Fibroblast of lung (primary cell): ENCODE measurements at regions not wholly inside any gene's neighbourhood (a gene's known extent, or its start where the extent isn't known, plus 50 kb on each side); places are given as distances from the start of the nearest gene placed in this dataset.

Source experiments
- DNase-seq, 2 donors: peaks; one replicate each; pipeline versions ENCODE4 v3.0.0 to v3.0.0-alpha.2; 2010; ENCODE audit warnings: low read depth in 2 of 2
- H2AFZ ChIP-seq: 2 replicates; pipeline ENCODE4 v1.5.1; 2012; ENCODE audit warnings: low read length, control low read depth, inconsistent platforms
- H3K27ac ChIP-seq: 2 replicates; pipeline ENCODE4 v1.5.1; 2011; ENCODE audit warnings: low read length, control low read depth; ENCODE audit not compliant: insufficient read depth
- H3K27me3 ChIP-seq: 2 replicates; pipeline ENCODE4 v1.5.1; 2011; ENCODE audit warnings: mild to moderate bottlenecking, low read length; ENCODE audit not compliant: control insufficient read depth, insufficient read depth
- H3K36me3 ChIP-seq: 2 replicates; pipeline ENCODE4 v1.5.1; 2011; ENCODE audit warnings: low read length; ENCODE audit not compliant: control insufficient read depth, insufficient read depth
- H3K4me1 ChIP-seq: 2 replicates; pipeline ENCODE4 v1.5.1; 2011; ENCODE audit warnings: low read length; ENCODE audit not compliant: control insufficient read depth, insufficient read depth; ENCODE audit errors: extremely low read depth
- H3K4me2 ChIP-seq: 2 replicates; pipeline ENCODE4 v1.5.1; 2011; ENCODE audit warnings: low read length, control low read depth; ENCODE audit not compliant: insufficient read depth; ENCODE audit errors: extremely low read depth
- H3K4me3 ChIP-seq, 4 experiments: fragments of 200-600 bp in 1 of 4; sonication (generic) in 1 of 4; replicated peaks in 1 of 4; 2 replicates each; pipeline ENCODE4 v1.5.1; 2011 to 2016; ENCODE audit warnings: low read length in 4 of 4, low read depth in 3 of 4, mild to moderate bottlenecking in 3 of 4, control low read depth in 2 of 4, inconsistent platforms in 1 of 4, mixed read lengths in 1 of 4; ENCODE audit not compliant: insufficient read depth in 1 of 4; ENCODE audit errors: control extremely low read depth in 1 of 4
- H3K79me2 ChIP-seq: 2 replicates; pipeline ENCODE4 v1.5.1; 2012; ENCODE audit warnings: mild to moderate bottlenecking, low read length, inconsistent platforms; ENCODE audit not compliant: control insufficient read depth, insufficient read depth
- H3K9ac ChIP-seq: 2 replicates; pipeline ENCODE4 v1.5.1; 2011; ENCODE audit warnings: mild to moderate bottlenecking, low read length, control low read depth; ENCODE audit not compliant: insufficient read depth
- H3K9me3 ChIP-seq: 2 replicates; pipeline ENCODE4 v1.5.1; 2012; ENCODE audit warnings: low read depth, low read length; ENCODE audit not compliant: control insufficient read depth, insufficient read depth
- H4K20me1 ChIP-seq: 2 replicates; pipeline ENCODE4 v1.5.1; 2011; ENCODE audit warnings: low read length; ENCODE audit not compliant: control insufficient read depth, insufficient read depth; ENCODE audit errors: extremely low read depth
- CTCF ChIP-seq, 2 donors: IDR thresholded peaks in 1 of 2; conservative IDR thresholded peaks in 1 of 2; 1 replicate in 1 of 2; 2 replicates in 1 of 2; pipeline ENCODE4 v1.5.1; 2011 to 2012; ENCODE audit warnings: low read length in 2 of 2, control low read depth in 1 of 2, inconsistent platforms in 1 of 2, low read depth in 1 of 2, mild to moderate bottlenecking in 1 of 2
- EZH2 ChIP-seq: IDR thresholded peaks from 2 replicates; pipeline ENCODE4 v1.5.1; 2012; ENCODE audit warnings: low read length, control low read depth, mild to moderate bottlenecking; ENCODE audit errors: missing control alignments

DNA sequence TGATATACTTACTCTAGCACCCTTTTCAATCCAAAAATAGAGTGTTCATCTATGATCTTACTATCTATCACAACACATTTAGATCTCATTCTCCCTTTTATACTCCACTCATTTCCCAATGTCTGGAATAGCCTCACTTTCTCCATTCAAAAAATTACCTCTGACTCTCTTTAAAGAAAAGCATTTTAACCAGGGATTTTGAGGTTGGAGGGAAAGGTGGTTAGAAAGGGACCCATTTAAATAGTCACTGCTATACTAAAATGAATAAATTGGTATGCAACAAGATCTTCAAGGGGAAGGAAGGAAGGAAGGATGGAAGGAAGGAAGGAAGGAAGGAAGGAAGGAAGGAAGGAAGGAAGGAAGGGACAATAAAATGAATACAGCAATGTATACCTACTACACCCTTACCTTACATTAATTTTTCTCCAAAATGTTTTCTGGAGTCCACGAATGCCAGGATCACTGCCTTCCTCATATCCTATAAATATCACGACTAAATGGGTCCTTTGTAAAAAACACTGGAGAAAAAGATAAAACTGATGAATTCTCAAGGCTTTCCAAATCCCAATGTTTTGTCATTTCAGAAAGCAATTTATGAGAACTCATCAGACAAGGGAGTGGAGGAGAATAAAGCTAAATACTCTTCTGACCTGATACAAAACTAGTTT lies 202.7 kb downstream of the ZEB2 start:
- H3K79me2 ChIP-seq = no peaks in the 10 kb centered on the region
- H3K27ac ChIP-seq = no peak overlapping the region
- no peak overlapping the region for H3K4me3 ChIP-seq
- no peak overlapping the region for H3K9ac ChIP-seq
- H3K9me3 ChIP-seq = no peaks in the 10 kb centered on the region
- no peaks in the 10 kb centered on the region for H3K27me3 ChIP-seq
- H3K4me1 ChIP-seq = peaks cover 5% of the 10 kb centered on the region
- TF ChIP-seq EZH2 = no peak
- no peak for TF ChIP-seq CTCF (conservative IDR thresholded peaks at IDR 0.05 in 1 of 2, IDR thresholded peaks at IDR 0.05 in 1 of 2; ENCODE audit: low read depth in 1 of 2, low read length in 2 of 2)
- no peaks in the 10 kb centered on the region for H3K36me3 ChIP-seq
- no peak for DNase-seq
- H4K20me1 ChIP-seq = no peaks in the 10 kb centered on the region
- H3K4me2 ChIP-seq = no peak overlapping the region
- H2AFZ ChIP-seq = no peak overlapping the region

GRCh38 chr2:144310889-144311608 lies 208.9 kb downstream of the ZEB2 start:
- no peaks in the 10 kb centered on the region for H3K9me3 ChIP-seq
- H3K4me1 ChIP-seq = no peaks in the 10 kb centered on the region
- no peaks in the 10 kb centered on the region for H4K20me1 ChIP-seq
- no peaks in the 10 kb centered on the region for H3K79me2 ChIP-seq
- H3K4me2 ChIP-seq = no peak overlapping the region
- H3K36me3 ChIP-seq = no peaks in the 10 kb centered on the region
- H3K4me3 ChIP-seq = no peak overlapping the region
- no peaks in the 10 kb centered on the region for H3K27me3 ChIP-seq
- H3K9ac ChIP-seq = no peak overlapping the region
- no peak overlapping the region for H3K27ac ChIP-seq
- H2AFZ ChIP-seq = no peak overlapping the region
- DNase-seq = no peak
- TF ChIP-seq CTCF (conservative IDR thresholded peaks at IDR 0.05 in 1 of 2, IDR thresholded peaks at IDR 0.05 in 1 of 2; ENCODE audit: low read depth in 1 of 2, low read length in 2 of 2) (no peak), EZH2 (no peak)

DNA sequence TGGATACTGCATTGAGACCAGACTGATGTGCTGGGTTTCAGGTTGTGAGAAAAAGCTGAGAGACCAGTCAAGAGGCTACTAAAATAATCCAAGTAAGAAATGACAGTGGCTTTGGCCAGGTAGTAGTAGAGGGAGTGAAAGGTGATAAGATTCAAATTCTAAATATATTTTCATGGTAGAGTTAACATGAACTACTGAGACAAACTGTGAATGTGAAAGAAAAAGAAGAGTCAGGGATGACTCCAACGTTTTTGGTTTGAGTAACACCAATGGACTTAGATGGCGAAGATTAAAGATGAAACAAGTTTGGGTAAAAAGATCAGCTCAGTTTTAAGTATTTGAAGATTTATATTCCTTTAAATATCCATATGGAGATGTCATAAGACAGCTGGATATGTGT lies 209.4 kb downstream of the ZEB2 start:
- H3K36me3 ChIP-seq = no peaks in the 10 kb centered on the region
- H3K27ac ChIP-seq = no peak overlapping the region
- H3K4me2 ChIP-seq = no peak overlapping the region
- no peaks in the 10 kb centered on the region for H3K27me3 ChIP-seq
- no peak overlapping the region for H3K4me3 ChIP-seq
- no peak for DNase-seq
- TF ChIP-seq EZH2 = no peak
- TF ChIP-seq CTCF (conservative IDR thresholded peaks at IDR 0.05 in 1 of 2, IDR thresholded peaks at IDR 0.05 in 1 of 2; ENCODE audit: low read depth in 1 of 2, low read length in 2 of 2) = no peak
- H3K79me2 ChIP-seq = no peaks in the 10 kb centered on the region
- H3K9ac ChIP-seq = no peak overlapping the region
- H2AFZ ChIP-seq = no peak overlapping the region
- H3K9me3 ChIP-seq = no peaks in the 10 kb centered on the region
- H3K4me1 ChIP-seq = no peaks in the 10 kb centered on the region
- H4K20me1 ChIP-seq = no peaks in the 10 kb centered on the region
